ENCODE measurements at regions not wholly inside any gene's neighbourhood (a gene's known extent, or its start where the extent isn't known, plus 50 kb on each side); places are given as distances from the start of the nearest gene placed in this dataset.
A peak's percentile ranks its signal among the peaks of the same experiment; 100 is the strongest.

GRCh38 chr17:77282524-77283515 lies 142.1 kb downstream of the SEC14L1 start (continued):
- no peak for TF ChIP-seq KIAA2018 (CRISPR knock-in tag; IDR thresholded peaks at IDR 0.05; ENCODE audit: borderline replicate concordance)
- no peak for TF ChIP-seq GABPA (IDR thresholded peaks at IDR 0.05; ENCODE audit: low read depth, low read length)
- peak; percentile 27; the same call in 1 of the 2 replicates for TF ChIP-seq GABPA (CRISPR knock-in tag; IDR thresholded peaks at IDR 0.05; ENCODE audit: low read depth)
- no peak for TF ChIP-seq KLF15 (CRISPR knock-in tag; IDR thresholded peaks at IDR 0.05; ENCODE audit: borderline replicate concordance)
- peak; percentile 8; the same call in 1 of the 2 replicates for TF ChIP-seq KAT8 (CRISPR knock-in tag; IDR thresholded peaks at IDR 0.05)
- no peak for TF ChIP-seq NR0B2 (CRISPR knock-in tag; IDR thresholded peaks at IDR 0.05)
- peak; percentile 61; the same call in 1 of the 2 replicates for TF ChIP-seq TRAFD1 (CRISPR knock-in tag; IDR thresholded peaks at IDR 0.05; ENCODE audit: borderline replicate concordance)
- TF ChIP-seq ZNF772 (CRISPR knock-in tag; IDR thresholded peaks at IDR 0.05): no peak; the same call in 1 of the 2 replicates
- no peak for TF ChIP-seq ZNF207 (IDR thresholded peaks at IDR 0.05; ENCODE audit: borderline replicate concordance)
- TF ChIP-seq PATZ1 (CRISPR knock-in tag; IDR thresholded peaks at IDR 0.05): peak; percentile 94
- no peak for TF ChIP-seq ZNF282 (IDR thresholded peaks at IDR 0.05; ENCODE audit: partially characterized antibody)
- no peak for TF ChIP-seq NRL (CRISPR knock-in tag; IDR thresholded peaks at IDR 0.05; ENCODE audit: borderline replicate concordance)
- no peak for TF ChIP-seq HNRNPUL1 (IDR thresholded peaks at IDR 0.05; ENCODE audit: low read depth, low read length)
- peak; percentile 52; the same call in 1 of the 2 replicates for TF ChIP-seq NPAS2 (CRISPR knock-in tag; IDR thresholded peaks at IDR 0.05; ENCODE audit: borderline replicate concordance)
- peak; percentile 67; the same call in 1 of the 2 replicates for TF ChIP-seq FOXK1 (CRISPR knock-in tag; IDR thresholded peaks at IDR 0.05; ENCODE audit: borderline replicate concordance, low read depth)
- no peak for TF ChIP-seq ZNF841 (CRISPR knock-in tag; IDR thresholded peaks at IDR 0.05; ENCODE audit: borderline replicate concordance)

Data from HepG2 (cell line).